ENCODE measurements at regions not wholly inside any gene's neighbourhood (a gene's known extent, or its start where the extent isn't known, plus 50 kb on each side); places are given as distances from the start of the nearest gene placed in this dataset.

DNA sequence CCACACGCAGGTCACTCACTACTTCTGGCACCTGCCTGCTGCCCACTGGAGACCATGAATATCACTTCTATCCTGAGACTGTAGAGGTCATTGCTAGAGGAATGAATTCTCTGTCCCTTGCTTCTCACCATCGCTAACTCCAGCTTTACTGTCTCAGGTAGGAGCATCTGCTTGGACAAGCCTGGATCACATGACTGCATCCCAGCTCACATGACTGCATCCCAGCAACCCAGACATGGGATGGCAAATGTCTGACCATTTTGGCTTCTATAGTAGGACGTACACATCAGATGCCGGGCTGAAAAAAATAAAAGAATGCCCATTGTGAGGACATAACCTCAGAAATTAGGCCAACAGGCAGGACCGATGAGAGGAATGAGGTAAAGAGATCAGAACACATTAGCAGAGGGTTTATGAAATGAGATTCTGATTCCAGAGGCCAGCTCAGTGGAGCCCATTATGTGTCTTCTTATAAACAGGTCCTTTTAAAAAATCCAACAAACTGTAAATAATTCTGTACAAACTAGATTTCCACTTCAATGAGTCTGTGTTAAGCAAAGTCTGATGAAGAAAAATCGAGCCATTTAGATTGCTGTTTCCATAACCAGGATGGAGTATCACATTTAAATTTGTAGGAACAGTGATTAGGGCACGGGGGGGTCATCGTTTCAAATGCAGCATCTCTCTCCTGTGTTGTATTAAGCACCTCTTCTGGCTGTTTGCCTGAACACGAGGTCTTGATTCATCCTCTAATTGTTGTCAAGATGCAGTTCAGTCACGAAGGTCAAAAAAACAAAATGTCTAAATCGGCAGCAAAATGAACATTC lies 126.7 kb downstream of the MTHFS start:
- no peak overlapping the region for H3K4me3 Mint-ChIP-seq (ENCODE audit: unreplicated experiment)
- H3K36me3 Mint-ChIP-seq (ENCODE audit: low read depth, unreplicated experiment), result no peaks in the 10 kb centered on the region
- DNase-seq (ENCODE audit: low spot score), result no peak
- no peaks in the 10 kb centered on the region for H3K9me3 Mint-ChIP-seq (ENCODE audit: unreplicated experiment)
- TF ChIP-seq, protein P1, sequence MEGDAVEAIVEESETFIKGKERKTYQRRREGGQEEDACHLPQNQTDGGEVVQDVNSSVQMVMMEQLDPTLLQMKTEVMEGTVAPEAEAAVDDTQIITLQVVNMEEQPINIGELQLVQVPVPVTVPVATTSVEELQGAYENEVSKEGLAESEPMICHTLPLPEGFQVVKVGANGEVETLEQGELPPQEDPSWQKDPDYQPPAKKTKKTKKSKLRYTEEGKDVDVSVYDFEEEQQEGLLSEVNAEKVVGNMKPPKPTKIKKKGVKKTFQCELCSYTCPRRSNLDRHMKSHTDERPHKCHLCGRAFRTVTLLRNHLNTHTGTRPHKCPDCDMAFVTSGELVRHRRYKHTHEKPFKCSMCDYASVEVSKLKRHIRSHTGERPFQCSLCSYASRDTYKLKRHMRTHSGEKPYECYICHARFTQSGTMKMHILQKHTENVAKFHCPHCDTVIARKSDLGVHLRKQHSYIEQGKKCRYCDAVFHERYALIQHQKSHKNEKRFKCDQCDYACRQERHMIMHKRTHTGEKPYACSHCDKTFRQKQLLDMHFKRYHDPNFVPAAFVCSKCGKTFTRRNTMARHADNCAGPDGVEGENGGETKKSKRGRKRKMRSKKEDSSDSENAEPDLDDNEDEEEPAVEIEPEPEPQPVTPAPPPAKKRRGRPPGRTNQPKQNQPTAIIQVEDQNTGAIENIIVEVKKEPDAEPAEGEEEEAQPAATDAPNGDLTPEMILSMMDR (IDR thresholded peaks at IDR 0.05; ENCODE audit: unreplicated experiment), result no peak
- H3K27ac Mint-ChIP-seq (ENCODE audit: unreplicated experiment), result no peak overlapping the region
- H3K27me3 Mint-ChIP-seq (ENCODE audit: unreplicated experiment), result no peaks in the 10 kb centered on the region
- H3K4me1 Mint-ChIP-seq (ENCODE audit: unreplicated experiment), result peaks cover 4% of the 10 kb centered on the region

GRCh38 chr15:79773128-79773527 lies 123.7 kb downstream of the MTHFS start:
- TF ChIP-seq, protein P1 (IDR thresholded peaks at IDR 0.05; ENCODE audit: unreplicated experiment), result no peak
- H3K27ac Mint-ChIP-seq (ENCODE audit: unreplicated experiment), result no peak overlapping the region
- no peak overlapping the region for H3K4me3 Mint-ChIP-seq (ENCODE audit: unreplicated experiment)
- no peaks in the 10 kb centered on the region for H3K36me3 Mint-ChIP-seq (ENCODE audit: low read depth, unreplicated experiment)
- no peak for DNase-seq (ENCODE audit: low spot score)
- H3K27me3 Mint-ChIP-seq (ENCODE audit: unreplicated experiment), result no peaks in the 10 kb centered on the region
- H3K4me1 Mint-ChIP-seq (ENCODE audit: unreplicated experiment), result peaks cover 4% of the 10 kb centered on the region
- no peaks in the 10 kb centered on the region for H3K9me3 Mint-ChIP-seq (ENCODE audit: unreplicated experiment)

GRCh38 chr15:79775821-79776220 lies 121.0 kb downstream of the MTHFS start:
- TF ChIP-seq, protein P1 (IDR thresholded peaks at IDR 0.05; ENCODE audit: unreplicated experiment), result no peak
- peaks cover under 1% of the 10 kb centered on the region for H3K27me3 Mint-ChIP-seq (ENCODE audit: unreplicated experiment)
- no peaks in the 10 kb centered on the region for H3K36me3 Mint-ChIP-seq (ENCODE audit: low read depth, unreplicated experiment)
- no peak for DNase-seq (ENCODE audit: low spot score)
- no peak overlapping the region for H3K4me3 Mint-ChIP-seq (ENCODE audit: unreplicated experiment)
- no peaks in the 10 kb centered on the region for H3K9me3 Mint-ChIP-seq (ENCODE audit: unreplicated experiment)
- peaks cover 2% of the 10 kb centered on the region for H3K4me1 Mint-ChIP-seq (ENCODE audit: unreplicated experiment)
- no peak overlapping the region for H3K27ac Mint-ChIP-seq (ENCODE audit: unreplicated experiment)

DNA sequence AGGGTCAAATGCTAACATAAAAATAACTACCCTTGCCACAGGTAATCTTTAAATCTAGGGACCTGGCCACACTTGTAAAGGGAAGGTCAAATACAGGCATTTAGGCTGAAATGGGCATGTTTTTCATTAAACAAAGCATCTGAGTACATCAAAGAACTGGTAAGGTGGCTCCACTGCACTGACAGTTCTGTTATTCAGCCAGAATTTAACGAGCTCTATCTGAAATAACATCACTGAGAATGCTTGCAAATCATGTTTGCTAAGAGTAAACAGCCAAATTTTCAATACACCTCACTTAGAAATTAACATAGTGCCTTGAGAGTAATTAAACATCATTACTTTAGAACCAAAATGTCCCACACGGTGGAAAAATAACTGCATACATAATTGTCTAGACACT lies 118.9 kb downstream of the MTHFS start:
- DNase-seq (ENCODE audit: low spot score), result no peak
- Mint-ChIP-seq H3K9me3 (ENCODE audit: unreplicated experiment) (no peaks in the 10 kb centered on the region), H3K27ac (ENCODE audit: unreplicated experiment) (no peak overlapping the region), H3K4me3 (ENCODE audit: unreplicated experiment) (no peak overlapping the region), H3K36me3 (ENCODE audit: low read depth, unreplicated experiment) (no peaks in the 10 kb centered on the region), H3K4me1 (ENCODE audit: unreplicated experiment) (no peaks in the 10 kb centered on the region), H3K27me3 (ENCODE audit: unreplicated experiment) (peaks cover 1% of the 10 kb centered on the region)
- TF ChIP-seq, protein P1 (IDR thresholded peaks at IDR 0.05; ENCODE audit: unreplicated experiment), result no peak

DNA sequence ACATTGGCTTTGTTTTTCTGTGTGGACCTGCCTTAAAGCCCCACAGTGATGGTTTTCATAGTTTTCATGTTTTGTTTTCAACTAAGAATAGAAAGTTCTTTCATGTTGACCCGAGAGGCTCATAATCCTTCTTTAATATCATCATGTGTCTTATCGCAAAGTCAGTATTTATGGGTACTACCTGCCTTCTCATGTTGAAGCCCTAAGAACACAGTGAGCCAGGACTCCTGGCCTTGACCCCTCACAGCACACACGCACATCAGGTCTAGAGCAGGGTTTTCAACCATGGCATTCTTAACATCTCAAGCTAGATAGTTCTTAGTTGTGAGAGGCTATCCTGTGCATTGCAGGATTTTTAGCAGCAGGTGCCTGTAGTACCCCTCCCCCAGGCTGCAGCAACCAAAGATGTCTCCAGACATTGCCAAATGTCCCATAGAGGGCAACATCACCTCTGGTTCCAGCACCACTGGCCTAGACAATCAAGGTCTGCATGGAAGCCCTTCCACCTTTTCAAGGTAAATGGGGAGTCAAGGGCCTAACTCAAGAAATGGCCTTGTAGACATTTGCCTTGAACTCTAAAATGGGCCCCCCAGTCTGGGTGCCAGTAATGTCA lies 118.3 kb downstream of the MTHFS start:
- H3K4me1 Mint-ChIP-seq (ENCODE audit: unreplicated experiment), result no peaks in the 10 kb centered on the region
- H3K36me3 Mint-ChIP-seq (ENCODE audit: low read depth, unreplicated experiment), result no peaks in the 10 kb centered on the region
- peaks cover 1% of the 10 kb centered on the region for H3K27me3 Mint-ChIP-seq (ENCODE audit: unreplicated experiment)
- no peaks in the 10 kb centered on the region for H3K9me3 Mint-ChIP-seq (ENCODE audit: unreplicated experiment)
- TF ChIP-seq, protein P1 (IDR thresholded peaks at IDR 0.05; ENCODE audit: unreplicated experiment), result no peak
- H3K4me3 Mint-ChIP-seq (ENCODE audit: unreplicated experiment), result no peak overlapping the region
- no peak overlapping the region for H3K27ac Mint-ChIP-seq (ENCODE audit: unreplicated experiment)
- DNase-seq (ENCODE audit: low spot score), result no peak

Data from endothelial cell (in vitro differentiated cells).